ENCODE measurements at regions not wholly inside any gene's neighbourhood (a gene's known extent, or its start where the extent isn't known, plus 50 kb on each side); places are given as distances from the start of the nearest gene placed in this dataset.

DNA sequence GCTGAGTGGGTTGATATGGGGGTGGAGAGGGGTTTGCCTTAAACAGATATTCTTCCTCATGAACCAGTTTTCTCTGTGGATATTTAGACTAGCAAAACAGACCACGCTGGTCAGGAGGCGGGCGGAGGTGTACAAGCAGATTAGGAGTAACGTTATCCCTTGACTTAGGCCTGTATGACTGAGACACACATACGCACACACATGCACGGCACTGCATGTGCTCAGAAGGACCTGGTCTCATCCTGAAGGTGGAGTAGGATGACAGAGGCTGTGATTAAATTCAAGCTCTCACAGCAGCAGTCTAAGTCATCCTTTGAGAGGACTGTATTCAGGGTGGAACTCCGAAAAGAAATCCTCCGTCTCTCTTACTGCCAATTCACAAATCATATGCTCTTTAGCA lies 209.7 kb downstream of the DIRAS2 start:
- Histone ChIP-seq H3K27me3 (no peaks in the 10 kb centered on the region), H3K36me3 (no peaks in the 10 kb centered on the region), H3K27ac (no peak overlapping the region), H3K4me3 (no peak overlapping the region), H3K9me3 (no peaks in the 10 kb centered on the region), H3K4me1 (no peaks in the 10 kb centered on the region)
- DNase-seq (ENCODE audit: low spot score in 2 of 2), result no peak
- TF ChIP-seq CTCF (IDR thresholded peaks at IDR 0.05), result no peak
- intact Hi-C loops (cut with DNase I), result no loop called here

DNA sequence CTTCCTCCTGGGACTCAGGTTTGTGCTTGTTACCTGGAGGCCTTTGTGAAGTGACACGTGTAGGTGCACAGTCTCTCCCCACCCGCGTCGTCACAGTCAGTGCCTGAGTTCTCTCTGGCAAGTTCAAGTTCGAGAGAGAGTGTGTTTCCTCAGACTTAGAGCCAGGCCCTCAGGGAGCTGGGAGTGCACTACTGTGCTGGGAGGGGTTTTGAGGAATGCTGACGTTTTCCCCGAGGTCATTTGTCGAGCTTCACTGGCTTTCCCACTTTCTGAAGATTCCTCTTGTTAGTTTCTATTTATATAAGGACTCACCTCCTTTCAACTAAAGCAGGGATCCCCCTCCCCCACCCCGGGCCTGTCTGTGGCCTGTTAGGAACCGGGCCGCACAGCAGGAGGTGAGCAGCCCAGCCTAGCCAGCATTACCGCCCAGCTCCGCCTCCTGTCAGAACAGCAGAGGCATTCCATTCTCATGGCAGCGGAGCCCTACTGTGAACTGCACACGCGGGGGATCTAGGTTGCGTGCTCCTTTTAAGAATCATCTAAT lies 209.2 kb downstream of the DIRAS2 start:
- H3K4me3 ChIP-seq, result no peak overlapping the region
- no peak overlapping the region for H3K27ac ChIP-seq
- no peaks in the 10 kb centered on the region for H3K27me3 ChIP-seq
- no peak for TF ChIP-seq CTCF (IDR thresholded peaks at IDR 0.05)
- H3K9me3 ChIP-seq, result no peaks in the 10 kb centered on the region
- intact Hi-C loops (cut with DNase I), result no loop called here
- no peaks in the 10 kb centered on the region for H3K36me3 ChIP-seq
- H3K4me1 ChIP-seq, result no peaks in the 10 kb centered on the region
- DNase-seq (ENCODE audit: low spot score in 2 of 2), result no peak

- intact Hi-C loops (cut with DNase I), result no loop called here
- Histone ChIP-seq H3K9me3 (no peaks in the 10 kb centered on the region), H3K27ac (no peak overlapping the region), H3K27me3 (no peaks in the 10 kb centered on the region), H3K36me3 (no peaks in the 10 kb centered on the region), H3K4me3 (no peak overlapping the region), H3K4me1 (no peaks in the 10 kb centered on the region)
- no peak for DNase-seq (ENCODE audit: low spot score in 2 of 2)
- no peak for TF ChIP-seq CTCF (IDR thresholded peaks at IDR 0.05)
Observed at GRCh38 chr9:90441814-90442213, 200.8 kb downstream of the DIRAS2 start.

GRCh38 chr9:90442723-90443122 lies 199.9 kb downstream of the DIRAS2 start:
- no peak overlapping the region for H3K27ac ChIP-seq

DNA sequence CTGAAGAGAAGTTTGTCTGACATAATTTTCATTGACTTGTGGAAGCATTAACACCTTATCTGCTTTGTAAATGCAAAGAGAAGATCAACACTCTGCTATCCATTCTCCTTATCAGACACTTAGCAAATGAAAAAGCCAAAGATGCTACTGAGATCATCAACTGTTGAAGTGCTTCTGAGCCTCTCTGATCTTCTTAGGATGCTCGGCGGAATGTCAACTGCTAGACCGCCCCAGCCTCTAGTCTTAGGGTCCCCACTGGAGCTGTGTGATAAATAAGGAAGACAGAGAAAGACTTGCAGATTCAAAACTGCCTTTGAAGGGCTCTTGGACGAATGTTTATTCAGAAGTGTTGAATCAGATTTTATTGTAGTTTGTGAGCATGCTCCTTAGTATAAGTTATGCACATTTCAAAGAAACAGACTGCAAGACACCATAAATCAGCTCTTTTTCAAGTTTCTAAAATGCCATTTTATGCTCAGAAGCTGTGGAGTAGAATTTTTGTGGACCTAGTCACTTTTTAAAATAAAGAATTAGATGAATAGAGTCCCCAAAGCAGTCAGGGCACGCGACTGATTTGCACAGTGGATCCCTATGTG lies 197.9 kb downstream of the DIRAS2 start:
- no peak for TF ChIP-seq CTCF (IDR thresholded peaks at IDR 0.05)
- no peaks in the 10 kb centered on the region for H3K4me1 ChIP-seq

More at GRCh38 chr9:90442723-90443122, 199.9 kb downstream of the DIRAS2 start:
- DNase-seq (ENCODE audit: low spot score in 2 of 2), result no peak
- TF ChIP-seq CTCF (IDR thresholded peaks at IDR 0.05), result no peak
- no peaks in the 10 kb centered on the region for H3K4me1 ChIP-seq
- no peaks in the 10 kb centered on the region for H3K9me3 ChIP-seq
- intact Hi-C loops (cut with DNase I), result no loop called here
- H3K36me3 ChIP-seq, result no peaks in the 10 kb centered on the region
- H3K27me3 ChIP-seq, result no peaks in the 10 kb centered on the region
- H3K4me3 ChIP-seq, result no peak overlapping the region

GRCh38 chr9:90445391-90445790 lies 197.2 kb downstream of the DIRAS2 start:
- Histone ChIP-seq H3K4me3 (no peak overlapping the region), H3K27ac (no peak overlapping the region), H3K9me3 (no peaks in the 10 kb centered on the region), H3K4me1 (no peaks in the 10 kb centered on the region), H3K36me3 (no peaks in the 10 kb centered on the region), H3K27me3 (no peaks in the 10 kb centered on the region)
- intact Hi-C loops (cut with DNase I), result no loop called here
- TF ChIP-seq CTCF (IDR thresholded peaks at IDR 0.05), result no peak
- no peak for DNase-seq (ENCODE audit: low spot score in 2 of 2)

More for the DNA sequence above, 197.9 kb downstream of the DIRAS2 start:
- intact Hi-C loops (cut with DNase I), result no loop called here
- Histone ChIP-seq H3K36me3 (no peaks in the 10 kb centered on the region), H3K4me3 (no peak overlapping the region), H3K27ac (no peak overlapping the region), H3K9me3 (no peaks in the 10 kb centered on the region), H3K27me3 (no peaks in the 10 kb centered on the region)
- DNase-seq (ENCODE audit: low spot score in 2 of 2), result no peak

Measured in ascending aorta (tissue), 2 donors.